WI38 (cell line): ENCODE measurements at regions not wholly inside any gene's neighbourhood (a gene's known extent, or its start where the extent isn't known, plus 50 kb on each side); places are given as distances from the start of the nearest gene placed in this dataset.

Source experiments
- H3K4me3 ChIP-seq: 2 replicates; pipeline ENCODE4 v1.5.1; 2011; ENCODE audit warnings: low read depth, mild to moderate bottlenecking, control low read depth, low read length
- TF ChIP-seq, protein P1 (sequence below): IDR thresholded peaks from 2 replicates; pipeline ENCODE4 v1.5.1; 2012; ENCODE audit warnings: low read depth, mild to moderate bottlenecking, control low read depth, low read length

DNA sequence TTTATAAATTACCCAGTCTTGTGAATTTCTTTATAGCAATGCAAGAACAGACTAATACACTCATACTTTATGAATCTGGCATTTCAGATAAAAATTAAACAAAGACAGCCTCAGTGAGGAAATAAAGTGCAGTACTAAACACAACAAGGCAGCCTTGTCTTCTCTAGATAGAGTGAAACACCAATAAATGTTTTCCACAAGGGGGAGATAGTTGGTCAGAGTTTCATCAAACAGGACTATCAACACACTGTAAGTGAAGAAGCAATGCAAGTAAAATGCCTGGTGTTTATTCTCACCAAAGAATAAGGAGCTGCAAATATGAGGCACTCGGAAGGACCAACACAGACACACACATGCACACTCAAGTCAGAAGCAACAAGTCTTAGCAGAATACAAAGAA lies 62.8 kb downstream of the FAM9B start:
- H3K4me3 ChIP-seq = no peak overlapping the region
- TF ChIP-seq, protein P1, sequence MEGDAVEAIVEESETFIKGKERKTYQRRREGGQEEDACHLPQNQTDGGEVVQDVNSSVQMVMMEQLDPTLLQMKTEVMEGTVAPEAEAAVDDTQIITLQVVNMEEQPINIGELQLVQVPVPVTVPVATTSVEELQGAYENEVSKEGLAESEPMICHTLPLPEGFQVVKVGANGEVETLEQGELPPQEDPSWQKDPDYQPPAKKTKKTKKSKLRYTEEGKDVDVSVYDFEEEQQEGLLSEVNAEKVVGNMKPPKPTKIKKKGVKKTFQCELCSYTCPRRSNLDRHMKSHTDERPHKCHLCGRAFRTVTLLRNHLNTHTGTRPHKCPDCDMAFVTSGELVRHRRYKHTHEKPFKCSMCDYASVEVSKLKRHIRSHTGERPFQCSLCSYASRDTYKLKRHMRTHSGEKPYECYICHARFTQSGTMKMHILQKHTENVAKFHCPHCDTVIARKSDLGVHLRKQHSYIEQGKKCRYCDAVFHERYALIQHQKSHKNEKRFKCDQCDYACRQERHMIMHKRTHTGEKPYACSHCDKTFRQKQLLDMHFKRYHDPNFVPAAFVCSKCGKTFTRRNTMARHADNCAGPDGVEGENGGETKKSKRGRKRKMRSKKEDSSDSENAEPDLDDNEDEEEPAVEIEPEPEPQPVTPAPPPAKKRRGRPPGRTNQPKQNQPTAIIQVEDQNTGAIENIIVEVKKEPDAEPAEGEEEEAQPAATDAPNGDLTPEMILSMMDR = no peak

DNA sequence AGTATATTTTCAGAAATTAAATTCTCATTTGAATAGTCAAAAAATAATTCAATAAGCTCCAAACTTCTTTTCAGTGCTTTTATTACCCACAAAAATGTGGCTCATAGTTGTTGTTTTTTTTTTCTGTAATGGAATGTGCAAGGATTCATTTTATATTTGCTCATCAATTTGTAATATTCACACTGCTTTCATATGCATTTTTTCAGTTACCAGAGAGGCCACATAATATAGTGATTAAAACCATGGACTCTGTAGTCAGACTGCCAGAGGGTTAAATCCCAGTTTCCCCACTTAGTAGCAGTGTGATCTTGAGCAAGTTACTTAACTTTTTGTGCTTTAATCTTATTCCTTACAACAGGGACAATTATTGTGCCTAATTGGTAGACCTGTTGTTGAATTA lies 64.5 kb downstream of the FAM9B start:
- H3K4me3 ChIP-seq = no peak overlapping the region
- TF ChIP-seq, protein P1 = no peak

DNA sequence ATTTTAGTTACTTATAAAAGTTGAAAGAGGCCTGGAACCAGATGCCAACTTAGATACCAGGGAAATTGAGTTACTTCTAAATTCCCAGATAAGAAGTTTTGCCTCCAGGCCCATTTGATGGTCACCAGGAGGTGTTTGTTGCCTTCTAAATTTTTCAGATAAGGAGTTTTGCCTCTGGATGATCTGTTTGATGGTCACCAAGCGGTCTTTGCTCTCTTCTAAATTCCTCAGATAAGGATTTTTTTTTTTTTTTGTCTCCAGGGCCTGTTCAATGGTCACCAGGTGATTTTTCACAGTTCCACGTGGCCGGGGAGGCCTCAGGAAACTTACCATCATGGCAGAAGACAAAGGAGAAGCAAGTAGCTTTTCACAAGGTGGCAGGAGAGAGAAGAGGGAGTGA lies 66.5 kb downstream of the FAM9B start:
- TF ChIP-seq, protein P1 = no peak
- H3K4me3 ChIP-seq = no peak overlapping the region

DNA sequence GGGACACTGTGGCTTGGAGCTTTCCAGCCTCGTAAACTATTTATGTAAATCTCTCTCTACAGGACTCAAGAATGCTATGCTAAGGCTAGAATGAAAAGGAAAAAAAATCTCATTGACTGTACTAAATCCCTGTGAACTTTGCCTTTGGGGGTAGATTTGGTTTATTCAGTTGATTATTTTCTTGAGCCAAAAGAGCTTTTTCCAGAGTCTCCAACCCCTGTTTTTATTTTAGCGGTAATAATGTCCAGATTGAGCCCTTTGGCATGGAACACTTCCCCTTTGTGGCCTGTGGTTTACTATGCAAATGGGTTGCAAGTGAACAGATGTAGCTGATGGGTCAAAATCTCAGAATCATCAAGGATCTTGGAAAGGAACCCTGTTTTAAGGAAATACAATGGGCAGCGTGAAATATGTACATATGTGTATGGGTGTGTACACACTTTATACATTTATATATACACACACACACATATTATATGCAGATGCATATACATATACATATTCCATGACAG lies 72.9 kb downstream of the FAM9B start:
- no peak overlapping the region for H3K4me3 ChIP-seq
- TF ChIP-seq, protein P1 = no peak

DNA sequence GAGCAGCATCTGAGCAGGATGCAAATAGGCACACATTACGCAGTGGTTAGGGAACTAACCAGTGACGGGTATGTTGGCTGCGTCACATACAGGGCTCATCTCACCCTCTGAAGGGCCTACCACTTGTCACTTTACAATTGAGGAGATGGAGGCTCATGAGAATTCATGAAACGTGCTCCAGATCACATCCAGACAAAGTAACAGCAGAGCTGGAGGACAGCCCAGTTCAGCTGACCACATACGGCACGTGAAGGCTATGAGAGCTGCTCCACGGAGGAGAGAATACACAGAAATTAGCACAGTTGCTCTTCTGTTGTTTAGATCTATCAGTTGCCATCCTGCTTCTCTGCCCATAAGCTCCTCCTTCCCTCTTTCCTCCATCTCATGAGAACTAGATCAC lies 78.4 kb downstream of the FAM9B start:
- TF ChIP-seq, protein P1 = no peak

DNA sequence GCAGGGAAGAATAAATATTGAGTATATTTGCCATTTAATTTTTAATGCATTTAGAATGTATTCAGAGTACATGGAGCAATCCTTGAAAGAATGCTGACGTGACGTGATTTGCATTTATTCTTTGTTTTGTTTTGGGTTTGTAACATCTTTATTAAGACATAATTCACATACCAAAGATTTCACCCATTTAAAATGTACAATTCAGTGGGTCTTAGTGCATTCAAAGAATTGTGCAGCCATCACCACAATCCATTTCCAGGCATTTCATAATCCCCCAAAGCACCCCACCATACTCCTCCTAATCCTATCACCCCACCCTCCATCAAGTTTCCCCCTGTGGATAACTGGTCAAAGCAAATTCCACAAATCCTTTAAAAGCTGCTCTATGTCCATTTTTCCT lies 87.4 kb downstream of the FAM9B start:
- TF ChIP-seq, protein P1 = no peak
- H3K4me3 ChIP-seq = no peak overlapping the region

More for the DNA sequence above, 78.4 kb downstream of the FAM9B start:
- no peak overlapping the region for H3K4me3 ChIP-seq

DNA sequence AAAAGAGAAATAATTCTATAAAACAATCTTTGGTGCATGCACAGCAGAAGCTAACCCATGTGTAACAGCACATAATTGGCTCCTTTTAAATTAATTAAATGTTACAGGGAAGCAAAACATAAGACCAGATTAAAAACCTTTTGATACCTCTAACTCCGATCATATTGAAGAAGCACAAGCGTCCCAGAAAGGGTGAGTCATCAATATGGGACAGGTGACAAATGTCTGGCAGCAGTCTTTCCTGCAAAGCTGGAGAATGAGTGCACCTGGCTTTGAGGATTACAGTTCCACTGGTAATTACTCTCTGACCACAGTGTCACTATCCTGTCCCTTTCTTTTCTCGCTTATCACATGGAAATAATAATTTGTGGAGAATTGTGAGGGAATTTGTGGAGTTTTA lies 94.6 kb downstream of the FAM9B start:
- H3K4me3 ChIP-seq = no peak overlapping the region
- TF ChIP-seq, protein P1 = no peak
